ENCODE measurements at regions not wholly inside any gene's neighbourhood (a gene's known extent, or its start where the extent isn't known, plus 50 kb on each side); places are given as distances from the start of the nearest gene placed in this dataset.

DNA sequence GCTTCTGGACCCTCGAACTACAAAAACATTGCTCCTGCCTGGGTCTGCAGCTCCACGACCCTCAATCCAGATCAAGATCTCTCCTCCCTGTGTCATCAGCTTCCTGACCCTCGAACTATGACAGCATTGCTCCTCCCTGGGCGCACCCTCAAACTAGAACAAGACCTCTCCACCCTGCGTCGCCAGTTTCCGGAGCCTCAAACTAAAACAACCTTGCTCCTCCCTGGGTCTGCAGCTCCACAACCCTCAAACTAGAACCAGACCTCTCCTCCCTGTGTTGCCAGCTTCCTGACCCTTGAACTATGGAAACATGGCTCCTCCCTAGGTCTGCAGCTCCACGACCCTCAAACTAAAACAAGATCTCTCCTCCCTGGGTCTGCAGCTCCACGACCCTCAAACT, 339.7 kb upstream of the SULF2 start:
- TF ChIP-seq, protein P1, sequence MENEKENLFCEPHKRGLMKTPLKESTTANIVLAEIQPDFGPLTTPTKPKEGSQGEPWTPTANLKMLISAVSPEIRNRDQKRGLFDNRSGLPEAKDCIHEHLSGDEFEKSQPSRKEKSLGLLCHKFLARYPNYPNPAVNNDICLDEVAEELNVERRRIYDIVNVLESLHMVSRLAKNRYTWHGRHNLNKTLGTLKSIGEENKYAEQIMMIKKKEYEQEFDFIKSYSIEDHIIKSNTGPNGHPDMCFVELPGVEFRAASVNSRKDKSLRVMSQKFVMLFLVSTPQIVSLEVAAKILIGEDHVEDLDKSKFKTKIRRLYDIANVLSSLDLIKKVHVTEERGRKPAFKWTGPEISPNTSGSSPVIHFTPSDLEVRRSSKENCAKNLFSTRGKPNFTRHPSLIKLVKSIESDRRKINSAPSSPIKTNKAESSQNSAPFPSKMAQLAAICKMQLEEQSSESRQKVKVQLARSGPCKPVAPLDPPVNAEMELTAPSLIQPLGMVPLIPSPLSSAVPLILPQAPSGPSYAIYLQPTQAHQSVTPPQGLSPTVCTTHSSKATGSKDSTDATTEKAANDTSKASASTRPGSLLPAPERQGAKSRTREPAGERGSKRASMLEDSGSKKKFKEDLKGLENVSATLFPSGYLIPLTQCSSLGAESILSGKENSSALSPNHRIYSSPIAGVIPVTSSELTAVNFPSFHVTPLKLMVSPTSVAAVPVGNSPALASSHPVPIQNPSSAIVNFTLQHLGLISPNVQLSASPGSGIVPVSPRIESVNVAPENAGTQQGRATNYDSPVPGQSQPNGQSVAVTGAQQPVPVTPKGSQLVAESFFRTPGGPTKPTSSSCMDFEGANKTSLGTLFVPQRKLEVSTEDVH (IDR thresholded peaks at IDR 0.05; ENCODE audit: low read depth, partially characterized antibody) = no peak
- TF ChIP-seq MTA2 (IDR thresholded peaks at IDR 0.05; ENCODE audit: low read depth) (no peak), NR2C1 (IDR thresholded peaks at IDR 0.05) (no peak), RAD21 (IDR thresholded peaks at IDR 0.05; ENCODE audit: insufficient read depth, low read depth, low read length) (no peak), RB1 (IDR thresholded peaks at IDR 0.05; ENCODE audit: borderline replicate concordance) (no peak), TBL1XR1 (IDR thresholded peaks at IDR 0.05; ENCODE audit: low read depth, low read length) (no peak), NFIC (IDR thresholded peaks at IDR 0.05; ENCODE audit: low read depth, low read length) (no peak), NR2C2 (IDR thresholded peaks at IDR 0.05; ENCODE audit: borderline replicate concordance, control insufficient read depth, insufficient read length, low read depth) (no peak), NBN (IDR thresholded peaks at IDR 0.05) (no peak), IKZF2 (IDR thresholded peaks at IDR 0.05) (no peak), SUZ12 (IDR thresholded peaks at IDR 0.05; ENCODE audit: unreplicated experiment) (no peak), DPF2 (IDR thresholded peaks at IDR 0.05) (no peak)
- TF ChIP-seq, protein P2, sequence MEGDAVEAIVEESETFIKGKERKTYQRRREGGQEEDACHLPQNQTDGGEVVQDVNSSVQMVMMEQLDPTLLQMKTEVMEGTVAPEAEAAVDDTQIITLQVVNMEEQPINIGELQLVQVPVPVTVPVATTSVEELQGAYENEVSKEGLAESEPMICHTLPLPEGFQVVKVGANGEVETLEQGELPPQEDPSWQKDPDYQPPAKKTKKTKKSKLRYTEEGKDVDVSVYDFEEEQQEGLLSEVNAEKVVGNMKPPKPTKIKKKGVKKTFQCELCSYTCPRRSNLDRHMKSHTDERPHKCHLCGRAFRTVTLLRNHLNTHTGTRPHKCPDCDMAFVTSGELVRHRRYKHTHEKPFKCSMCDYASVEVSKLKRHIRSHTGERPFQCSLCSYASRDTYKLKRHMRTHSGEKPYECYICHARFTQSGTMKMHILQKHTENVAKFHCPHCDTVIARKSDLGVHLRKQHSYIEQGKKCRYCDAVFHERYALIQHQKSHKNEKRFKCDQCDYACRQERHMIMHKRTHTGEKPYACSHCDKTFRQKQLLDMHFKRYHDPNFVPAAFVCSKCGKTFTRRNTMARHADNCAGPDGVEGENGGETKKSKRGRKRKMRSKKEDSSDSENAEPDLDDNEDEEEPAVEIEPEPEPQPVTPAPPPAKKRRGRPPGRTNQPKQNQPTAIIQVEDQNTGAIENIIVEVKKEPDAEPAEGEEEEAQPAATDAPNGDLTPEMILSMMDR (IDR thresholded peaks at IDR 0.05 in 2 of 3, conservative IDR thresholded peaks at IDR 0.05 in 1 of 3; ENCODE audit: control insufficient read depth in 2 of 3, extremely low read depth in 1 of 3, insufficient read depth in 1 of 3, low read depth in 3 of 3, low read length in 3 of 3) = no peak
